Left ventricle myocardium inferior (tissue), 1 donor: ENCODE measurements at regions not wholly inside any gene's neighbourhood (a gene's known extent, or its start where the extent isn't known, plus 50 kb on each side); places are given as distances from the start of the nearest gene placed in this dataset.

Experiments
- DNase-seq: peaks from one replicate; pipeline ENCODE4 v3.0.0-alpha.2; 2020
- H3K27ac ChIP-seq: fragments of 200-600 bp; replicated peaks from 2 replicates; pipeline ENCODE4 v1.8.0; 2021
- H3K27me3 ChIP-seq: fragments of 200-600 bp; 2 replicates; pipeline ENCODE4 v1.8.0; 2021; ENCODE audit warnings: low read depth
- H3K36me3 ChIP-seq: fragments of 200-600 bp; 2 replicates; pipeline ENCODE4 v1.8.0; 2021
- H3K4me1 ChIP-seq: fragments of 200-600 bp; 2 replicates; pipeline ENCODE4 v1.8.0; 2021
- H3K4me3 ChIP-seq: fragments of 200-600 bp; 2 replicates; pipeline ENCODE4 v1.8.0; 2021; ENCODE audit warnings: mild to moderate bottlenecking, moderate library complexity
- H3K9me3 ChIP-seq: fragments of 200-600 bp; replicated peaks from 2 replicates; pipeline ENCODE4 v1.8.0; 2021
- intact Hi-C: fragments of 100-400 bp; cut with micrococcal nuclease; formaldehyde crosslinking; loops from one replicate; pipeline ENCODE4 v1.11.0; 2022
- TF ChIP-seq, protein P1 (sequence below): fragments of 200-600 bp; IDR thresholded peaks from 2 replicates; pipeline ENCODE4 v1.8.0; 2021; ENCODE audit warnings: antibody characterized with exemption, mild to moderate bottlenecking, borderline replicate concordance
- donor health status: DM: no; HTN: yes; CAD: no; lungs with severe emphysema.

DNA sequence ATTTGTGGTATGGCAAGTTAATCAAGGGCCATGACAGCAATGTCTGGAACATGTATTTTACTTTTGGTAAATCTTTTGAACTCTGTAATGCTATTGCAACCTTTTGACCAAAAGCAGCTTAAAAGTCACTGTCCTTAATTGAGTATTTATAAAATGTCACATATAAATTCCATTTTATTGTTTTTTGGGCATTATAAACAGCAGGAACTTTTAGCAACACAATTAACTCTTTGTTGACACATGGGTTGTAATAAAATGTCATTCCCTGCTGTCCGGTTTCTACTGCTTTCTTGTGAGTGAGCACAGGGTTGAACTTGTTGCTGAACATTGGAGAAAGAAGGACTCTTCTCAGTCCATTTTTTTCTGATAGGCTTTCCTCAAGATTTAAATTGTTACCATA, 1923.1 kb downstream of the PCDH9 start:
- TF ChIP-seq, protein P1, sequence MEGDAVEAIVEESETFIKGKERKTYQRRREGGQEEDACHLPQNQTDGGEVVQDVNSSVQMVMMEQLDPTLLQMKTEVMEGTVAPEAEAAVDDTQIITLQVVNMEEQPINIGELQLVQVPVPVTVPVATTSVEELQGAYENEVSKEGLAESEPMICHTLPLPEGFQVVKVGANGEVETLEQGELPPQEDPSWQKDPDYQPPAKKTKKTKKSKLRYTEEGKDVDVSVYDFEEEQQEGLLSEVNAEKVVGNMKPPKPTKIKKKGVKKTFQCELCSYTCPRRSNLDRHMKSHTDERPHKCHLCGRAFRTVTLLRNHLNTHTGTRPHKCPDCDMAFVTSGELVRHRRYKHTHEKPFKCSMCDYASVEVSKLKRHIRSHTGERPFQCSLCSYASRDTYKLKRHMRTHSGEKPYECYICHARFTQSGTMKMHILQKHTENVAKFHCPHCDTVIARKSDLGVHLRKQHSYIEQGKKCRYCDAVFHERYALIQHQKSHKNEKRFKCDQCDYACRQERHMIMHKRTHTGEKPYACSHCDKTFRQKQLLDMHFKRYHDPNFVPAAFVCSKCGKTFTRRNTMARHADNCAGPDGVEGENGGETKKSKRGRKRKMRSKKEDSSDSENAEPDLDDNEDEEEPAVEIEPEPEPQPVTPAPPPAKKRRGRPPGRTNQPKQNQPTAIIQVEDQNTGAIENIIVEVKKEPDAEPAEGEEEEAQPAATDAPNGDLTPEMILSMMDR, result no peak
- intact Hi-C loops, result no loop called here
- DNase-seq, result no peak
- H3K4me1 ChIP-seq, result no peaks in the 10 kb centered on the region
- no peak overlapping the region for H3K4me3 ChIP-seq
- peaks cover 4% of the 10 kb centered on the region for H3K9me3 ChIP-seq
- H3K36me3 ChIP-seq, result no peaks in the 10 kb centered on the region
- no peak overlapping the region for H3K27ac ChIP-seq
- H3K27me3 ChIP-seq, result no peaks in the 10 kb centered on the region

DNA sequence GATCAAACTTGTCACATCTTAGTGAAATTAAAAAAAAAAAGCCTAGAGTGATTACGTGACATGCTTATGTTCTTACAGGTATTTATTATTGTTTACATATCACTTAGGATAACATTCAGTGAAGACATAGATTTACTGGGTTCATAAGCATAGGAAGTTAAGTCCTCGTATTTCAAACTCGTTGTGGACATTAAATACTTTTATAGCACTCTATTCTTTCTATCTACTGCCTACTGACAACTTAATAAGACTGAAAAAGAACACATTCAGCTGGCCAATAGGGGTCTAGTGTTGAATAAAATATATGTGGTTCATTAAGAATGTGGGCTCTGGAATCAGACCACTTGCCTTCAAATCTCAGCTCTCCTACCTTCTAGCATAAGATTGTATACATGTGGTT, 1927.4 kb downstream of the PCDH9 start:
- H3K9me3 ChIP-seq, result peaks cover 4% of the 10 kb centered on the region
- H3K27me3 ChIP-seq, result no peaks in the 10 kb centered on the region
- H3K4me1 ChIP-seq, result no peaks in the 10 kb centered on the region
- intact Hi-C loops, result no loop called here
- no peak for DNase-seq
- TF ChIP-seq, protein P1, result no peak
- H3K36me3 ChIP-seq, result no peaks in the 10 kb centered on the region
- H3K27ac ChIP-seq, result no peak overlapping the region
- H3K4me3 ChIP-seq, result no peak overlapping the region

- Histone ChIP-seq H3K36me3 (no peaks in the 10 kb centered on the region), H3K4me1 (no peaks in the 10 kb centered on the region), H3K4me3 (no peak overlapping the region), H3K27ac (no peak overlapping the region), H3K27me3 (no peaks in the 10 kb centered on the region), H3K9me3 (peaks cover 4% of the 10 kb centered on the region)
- no peak for DNase-seq
- intact Hi-C loops, result no loop called here
- TF ChIP-seq, protein P1, result no peak
Observed at GRCh38 chr13:65301506-65301905, 1928.6 kb downstream of the PCDH9 start.

GRCh38 chr13:65300220-65300619, 1929.9 kb downstream of the PCDH9 start:
- Histone ChIP-seq H3K36me3 (no peaks in the 10 kb centered on the region), H3K27ac (no peak overlapping the region), H3K27me3 (no peaks in the 10 kb centered on the region), H3K4me3 (no peak overlapping the region), H3K9me3 (no peaks in the 10 kb centered on the region), H3K4me1 (no peaks in the 10 kb centered on the region)
- intact Hi-C loops, result no loop called here
- TF ChIP-seq, protein P1, result no peak
- DNase-seq, result no peak

DNA sequence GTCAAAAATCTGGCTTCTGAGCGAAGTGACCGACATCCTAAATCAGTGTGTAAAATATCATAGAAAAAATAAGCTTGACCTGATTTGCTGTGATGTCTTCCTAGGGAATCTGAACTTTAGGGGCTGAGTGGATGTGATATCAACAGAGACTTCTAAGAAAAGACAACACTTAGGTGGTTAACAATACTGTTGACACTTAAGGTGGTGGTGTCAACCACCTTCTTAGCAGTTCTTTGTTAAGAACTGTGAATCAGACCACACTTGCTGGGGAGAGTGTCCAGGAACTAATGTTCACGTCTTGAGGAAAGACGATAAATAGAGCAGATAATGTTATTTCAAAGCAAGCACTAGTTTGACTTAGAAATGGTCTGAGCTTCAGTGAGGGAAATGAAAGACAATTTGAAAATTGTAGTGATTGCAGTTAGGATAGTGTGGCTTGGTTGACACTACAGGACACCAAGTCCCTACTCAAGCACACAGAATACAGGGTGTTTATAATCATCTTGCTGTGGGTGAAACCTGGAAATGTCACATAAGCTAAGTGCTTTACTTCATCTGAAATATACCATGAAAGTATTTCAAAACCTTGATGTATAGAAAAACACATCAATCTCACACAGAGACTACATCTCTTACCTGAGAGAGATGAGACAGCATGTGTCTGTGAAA, 1936.5 kb downstream of the PCDH9 start:
- no peaks in the 10 kb centered on the region for H3K27me3 ChIP-seq
- no peak overlapping the region for H3K4me3 ChIP-seq
- TF ChIP-seq, protein P1, result no peak
- no peak overlapping the region for H3K27ac ChIP-seq
- H3K4me1 ChIP-seq, result no peaks in the 10 kb centered on the region
- intact Hi-C loops, result no loop called here
- H3K9me3 ChIP-seq, result no peaks in the 10 kb centered on the region
- no peaks in the 10 kb centered on the region for H3K36me3 ChIP-seq
- DNase-seq, result no peak

DNA sequence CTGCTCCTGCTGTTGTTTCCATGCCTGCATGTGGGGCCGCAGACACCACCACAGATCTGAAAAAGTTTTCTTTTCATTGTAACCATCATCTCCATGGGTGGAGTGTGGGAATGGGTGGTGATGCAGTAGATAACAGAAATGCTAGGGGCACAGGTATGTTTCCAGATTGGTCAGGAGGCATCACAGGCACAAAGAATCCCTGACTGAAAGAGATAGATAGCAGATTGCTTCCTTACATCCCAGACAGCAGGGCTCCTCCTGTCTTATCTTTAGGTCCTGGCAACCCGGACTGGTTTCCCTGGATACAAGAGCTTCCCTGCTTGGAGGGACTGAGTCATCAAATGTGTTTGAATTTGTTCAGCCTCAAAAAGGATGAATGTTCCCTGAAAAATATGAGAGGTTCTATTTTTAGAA, 1937.6 kb downstream of the PCDH9 start:
- Histone ChIP-seq H3K9me3 (no peaks in the 10 kb centered on the region), H3K27me3 (no peaks in the 10 kb centered on the region), H3K4me1 (no peaks in the 10 kb centered on the region), H3K36me3 (no peaks in the 10 kb centered on the region), H3K4me3 (no peak overlapping the region), H3K27ac (no peak overlapping the region)
- TF ChIP-seq, protein P1, result no peak
- intact Hi-C loops, result no loop called here
- no peak for DNase-seq
